Cardiac fibroblast (primary cell): ENCODE measurements at regions not wholly inside any gene's neighbourhood (a gene's known extent, or its start where the extent isn't known, plus 50 kb on each side); places are given as distances from the start of the nearest gene placed in this dataset.

Experiments
- DNase-seq, 2 donors: peaks; one replicate each; pipeline versions ENCODE4 v3.0.0 to v3.0.0-alpha.2; 2010; ENCODE audit warnings: low read depth in 2 of 2
- H3K4me3 ChIP-seq, 2 donors: replicated peaks in 1 of 2; 1 replicate in 1 of 2; 2 replicates in 1 of 2; pipeline ENCODE4 v1.5.1; 2011; ENCODE audit warnings: low read depth in 2 of 2, low read length in 2 of 2, mild to moderate bottlenecking in 2 of 2, moderate library complexity in 1 of 2
- TF ChIP-seq, protein P1 (sequence below): IDR thresholded peaks from one replicate; pipeline ENCODE4 v1.5.1; 2011; ENCODE audit warnings: low read depth, mild to moderate bottlenecking, low read length, inconsistent platforms

- no peak for DNase-seq
Observed at GRCh38 chr12:97408363-97408762, 54.2 kb upstream of the RMST start.

GRCh38 chr12:97411341-97411740 lies 51.3 kb upstream of the RMST start:
- no peak overlapping the region for H3K4me3 ChIP-seq
- TF ChIP-seq, protein P1, sequence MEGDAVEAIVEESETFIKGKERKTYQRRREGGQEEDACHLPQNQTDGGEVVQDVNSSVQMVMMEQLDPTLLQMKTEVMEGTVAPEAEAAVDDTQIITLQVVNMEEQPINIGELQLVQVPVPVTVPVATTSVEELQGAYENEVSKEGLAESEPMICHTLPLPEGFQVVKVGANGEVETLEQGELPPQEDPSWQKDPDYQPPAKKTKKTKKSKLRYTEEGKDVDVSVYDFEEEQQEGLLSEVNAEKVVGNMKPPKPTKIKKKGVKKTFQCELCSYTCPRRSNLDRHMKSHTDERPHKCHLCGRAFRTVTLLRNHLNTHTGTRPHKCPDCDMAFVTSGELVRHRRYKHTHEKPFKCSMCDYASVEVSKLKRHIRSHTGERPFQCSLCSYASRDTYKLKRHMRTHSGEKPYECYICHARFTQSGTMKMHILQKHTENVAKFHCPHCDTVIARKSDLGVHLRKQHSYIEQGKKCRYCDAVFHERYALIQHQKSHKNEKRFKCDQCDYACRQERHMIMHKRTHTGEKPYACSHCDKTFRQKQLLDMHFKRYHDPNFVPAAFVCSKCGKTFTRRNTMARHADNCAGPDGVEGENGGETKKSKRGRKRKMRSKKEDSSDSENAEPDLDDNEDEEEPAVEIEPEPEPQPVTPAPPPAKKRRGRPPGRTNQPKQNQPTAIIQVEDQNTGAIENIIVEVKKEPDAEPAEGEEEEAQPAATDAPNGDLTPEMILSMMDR, result no peak
- DNase-seq, result no peak

More at GRCh38 chr12:97408363-97408762, 54.2 kb upstream of the RMST start:
- no peak overlapping the region for H3K4me3 ChIP-seq
- TF ChIP-seq, protein P1, result no peak
